ENCODE measurements at regions not wholly inside any gene's neighbourhood (a gene's known extent, or its start where the extent isn't known, plus 50 kb on each side); places are given as distances from the start of the nearest gene placed in this dataset.

- TF ChIP-seq ZNF24 (IDR thresholded peaks at IDR 0.05) (no peak), IKZF2 (IDR thresholded peaks at IDR 0.05) (no peak), ELK1 (IDR thresholded peaks at IDR 0.05; ENCODE audit: low read depth, low read length) (no peak), PKNOX1 (IDR thresholded peaks at IDR 0.05) (no peak), TCF7 (IDR thresholded peaks at IDR 0.05; ENCODE audit: borderline replicate concordance) (no peak), YY1 (IDR thresholded peaks at IDR 0.05; ENCODE audit: low read depth, low read length) (no peak), HDAC6 (IDR thresholded peaks at IDR 0.05; ENCODE audit: unreplicated experiment) (no peak), PAX5 (IDR thresholded peaks at IDR 0.05; ENCODE audit: borderline replicate concordance, low read depth, low read length) (no peak), ZBTB11 (CRISPR knock-in tag; IDR thresholded peaks at IDR 0.05) (no peak), FOS (IDR thresholded peaks at IDR 0.05; ENCODE audit: borderline replicate concordance, extremely low read depth, insufficient read length) (no peak), ZNF384 (IDR thresholded peaks at IDR 0.05; ENCODE audit: borderline replicate concordance, low read depth, low read length) (no peak)
- FAIRE-seq (no peak), ATAC-seq (no peak), DNase-seq (ENCODE audit: low read depth, low spot score) (no peak)
- Histone ChIP-seq H3K27me3 (replicated peaks in 1 of 2; ENCODE audit: control insufficient read depth in 2 of 2, insufficient read depth in 2 of 2, low read length in 1 of 2) (no peaks in the 10 kb centered on the region), H2AFZ (ENCODE audit: control insufficient read depth, low read depth, low read length) (no peak overlapping the region), H3K9me3 (replicated peaks; ENCODE audit: control insufficient read depth, insufficient read depth, low read length) (no peaks in the 10 kb centered on the region), H3K9ac (ENCODE audit: control insufficient read depth, insufficient read depth, low read length) (no peak overlapping the region), H4K20me1 (ENCODE audit: control insufficient read depth, insufficient read depth) (no peaks in the 10 kb centered on the region), H3K36me3 (ENCODE audit: control insufficient read depth in 2 of 2, insufficient read depth in 2 of 2, low read length in 1 of 2) (no peaks in the 10 kb centered on the region), H3K4me2 (ENCODE audit: control insufficient read depth, insufficient read depth) (no peak overlapping the region), H3K27ac (ENCODE audit: control insufficient read depth, insufficient read depth) (no peak overlapping the region), H3K4me3 (no peak overlapping the region), H3K79me2 (ENCODE audit: control insufficient read depth, insufficient read depth, low read length) (no peaks in the 10 kb centered on the region), H3K4me1 (ENCODE audit: control insufficient read depth, insufficient read depth, low read length) (no peaks in the 10 kb centered on the region)
- CTCF ChIA-PET, result no interaction called here
- in situ Hi-C loops (cut with MboI), result no loop called here
- 28% methylated on average over 3 of the region's 3 CpGs for WGBS (ENCODE audit: insufficient coverage, insufficient replicate concordance, low lambda C conversion rate, missing lambda C conversion rate)
- RAD21 ChIA-PET (ENCODE audit: unreplicated experiment), result no interaction called here
- BruUV-seq (replicated peaks), result no TSS peak
- intact Hi-C loops (cut with micrococcal nuclease; ENCODE audit: unreplicated experiment), result no loop called here
- SMC1A ChIA-PET (ENCODE audit: uncharacterized antibody, unreplicated experiment), result no interaction called here
- POLR2A ChIA-PET, result no interaction called here
These were observed 659.0 kb upstream of the PCDH15 start for GRCh38 chr10:55460008-55460407.
